HG03045 (cell line): ENCODE measurements at regions not wholly inside any gene's neighbourhood (a gene's known extent, or its start where the extent isn't known, plus 50 kb on each side); places are given as distances from the start of the nearest gene placed in this dataset.

Experiments
- ATAC-seq: cut with Tn5 transposase; IDR thresholded peaks from one replicate; pipeline ENCODE4 v1.9.1; 2021; ENCODE audit warnings: mild to moderate bottlenecking, moderate library complexity; ENCODE audit not compliant: unreplicated experiment

- no peak for ATAC-seq
Measured at GRCh38 chr2:72006188-72006736, 141.4 kb downstream of the CYP26B1 start.

DNA sequence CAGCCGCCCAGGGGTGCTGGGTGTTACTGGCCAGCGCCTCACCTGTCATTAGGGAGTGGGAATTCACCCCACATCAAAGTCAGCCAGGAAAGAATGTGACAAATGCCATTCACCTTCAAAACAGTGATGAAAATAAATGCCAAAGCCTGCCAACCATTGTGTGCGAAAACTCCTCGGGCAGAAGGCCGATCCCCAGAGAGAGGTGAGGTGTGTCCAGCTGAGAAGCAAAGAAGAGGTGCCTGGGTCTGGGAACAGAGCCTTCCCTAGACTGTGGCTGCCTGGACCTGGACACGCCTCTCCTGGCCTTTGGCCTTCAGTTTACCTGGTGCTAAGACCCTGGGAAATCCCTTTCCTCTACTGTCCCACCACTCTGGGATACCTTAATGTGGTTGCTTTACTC lies 142.7 kb downstream of the CYP26B1 start:
- ATAC-seq: no peak

GRCh38 chr2:72004201-72004915 lies 143.3 kb downstream of the CYP26B1 start:
- no peak for ATAC-seq

DNA sequence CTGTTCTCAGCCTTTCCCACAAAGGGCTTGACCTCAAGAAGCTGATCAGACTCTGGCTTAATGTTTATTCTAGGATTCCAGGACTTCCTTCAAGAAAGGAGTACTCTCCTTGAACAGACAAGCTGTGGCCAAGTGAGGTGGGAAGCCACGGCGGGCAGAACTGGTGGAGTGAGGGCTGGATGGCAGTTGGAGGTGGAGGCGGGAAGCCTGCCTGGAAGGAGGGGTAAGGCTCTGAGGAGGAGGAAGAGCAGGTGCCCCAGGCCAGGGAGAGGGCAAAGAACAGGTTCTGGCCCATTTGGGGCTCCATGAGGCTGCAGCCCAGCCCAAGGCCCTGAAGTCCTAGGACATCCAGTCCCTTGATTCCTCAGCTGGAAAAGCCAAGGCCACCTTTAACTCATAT lies 143.9 kb downstream of the CYP26B1 start:
- ATAC-seq: no peak

GRCh38 chr2:72003124-72003523 lies 144.5 kb downstream of the CYP26B1 start:
- no peak for ATAC-seq

GRCh38 chr2:72001937-72002690 lies 145.5 kb downstream of the CYP26B1 start:
- no peak for ATAC-seq

DNA sequence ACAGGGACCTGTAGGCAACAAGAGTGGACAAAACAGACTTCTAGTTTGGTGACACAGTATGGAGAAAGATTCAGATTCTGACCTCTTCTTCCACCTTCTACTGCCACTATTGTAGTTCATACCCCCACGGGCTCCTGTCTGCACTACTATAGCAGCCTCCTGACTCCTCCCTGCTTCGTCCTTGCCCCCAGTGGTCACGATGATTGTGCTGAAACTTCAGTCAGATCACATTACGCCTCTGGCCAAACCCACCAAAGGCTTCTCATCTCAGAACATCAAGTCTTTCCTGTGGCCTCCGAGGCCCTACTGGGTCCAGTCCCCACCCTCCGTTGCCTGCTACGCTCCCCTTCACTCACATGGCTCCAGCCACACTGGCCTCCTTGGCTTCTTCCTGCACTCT lies 147.6 kb downstream of the CYP26B1 start:
- no peak for ATAC-seq

GRCh38 chr2:71999580-71999979 lies 148.1 kb downstream of the CYP26B1 start:
- no peak for ATAC-seq

GRCh38 chr2:71997843-71998242 lies 149.8 kb downstream of the CYP26B1 start:
- ATAC-seq: no peak

DNA sequence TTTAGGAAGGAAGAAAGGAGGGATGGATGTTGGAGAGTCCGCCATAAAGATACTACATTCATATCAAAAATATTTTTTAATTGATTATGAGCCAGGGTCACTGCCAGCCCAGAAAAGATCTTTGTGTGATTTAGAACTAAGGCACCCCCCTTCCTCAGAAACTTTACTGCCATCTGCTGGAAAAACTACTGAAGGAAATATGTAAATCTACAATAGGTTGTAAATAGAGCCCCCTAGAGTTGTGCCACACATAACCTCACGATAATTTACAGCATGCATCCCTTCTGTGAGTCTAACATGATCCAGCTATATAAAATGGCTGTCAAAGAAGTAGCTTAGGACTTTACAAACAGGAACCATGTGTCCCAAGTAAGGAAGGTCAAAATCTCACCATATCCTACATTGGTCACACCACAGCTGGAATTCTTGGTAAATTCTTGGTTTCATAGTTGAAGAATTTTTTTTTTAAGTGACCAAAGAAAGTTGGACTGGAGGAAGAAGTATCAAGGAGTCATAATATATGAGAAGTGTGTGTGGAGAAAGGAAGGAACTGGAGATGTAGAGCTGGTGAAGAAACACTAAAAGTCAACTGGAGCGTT lies 152.5 kb downstream of the CYP26B1 start:
- no peak for ATAC-seq

GRCh38 chr2:71992036-71992435 lies 155.6 kb downstream of the CYP26B1 start:
- ATAC-seq: no peak

DNA sequence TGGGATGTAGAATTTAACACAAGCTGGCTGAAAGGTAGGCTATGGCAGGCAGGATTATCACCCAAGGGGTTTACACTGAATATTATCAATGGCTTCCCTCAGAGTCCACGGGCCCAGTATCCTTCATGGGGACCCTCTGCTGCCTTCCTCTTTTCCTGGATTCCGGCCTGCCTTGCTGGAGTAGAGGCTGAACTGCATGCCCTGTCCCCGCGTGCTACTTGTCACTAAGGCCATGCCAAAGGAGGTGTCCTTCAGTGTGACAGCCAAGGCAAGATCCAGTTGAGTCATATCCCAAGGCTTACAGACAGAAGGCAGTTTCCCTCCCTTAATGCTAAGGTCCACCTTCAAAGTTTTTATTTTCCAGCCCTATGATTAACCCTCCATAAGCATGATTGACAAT lies 156.3 kb downstream of the CYP26B1 start:
- ATAC-seq: no peak

GRCh38 chr2:71990826-71991225 lies 156.8 kb downstream of the CYP26B1 start:
- ATAC-seq: no peak

GRCh38 chr2:71990122-71990521 lies 157.5 kb downstream of the CYP26B1 start:
- no peak for ATAC-seq

DNA sequence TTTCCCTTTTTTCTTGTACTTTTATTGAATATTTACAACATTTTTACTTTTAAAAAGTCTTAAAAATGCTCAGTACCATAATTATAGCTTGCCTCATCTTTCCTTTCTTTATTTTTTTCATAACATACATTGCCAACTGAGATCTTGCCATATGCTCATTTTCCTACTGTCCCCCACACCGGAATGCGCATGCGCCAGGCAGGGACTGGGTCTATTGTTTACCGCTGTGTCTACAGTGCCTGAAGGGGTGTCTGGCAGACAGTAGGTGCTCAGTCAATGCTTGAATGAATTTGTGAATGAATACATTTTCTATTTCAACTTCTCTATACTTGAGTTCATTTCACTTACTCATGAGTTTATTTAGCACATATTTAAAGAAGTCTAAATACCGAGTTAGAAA lies 158.0 kb downstream of the CYP26B1 start:
- no peak for ATAC-seq

DNA sequence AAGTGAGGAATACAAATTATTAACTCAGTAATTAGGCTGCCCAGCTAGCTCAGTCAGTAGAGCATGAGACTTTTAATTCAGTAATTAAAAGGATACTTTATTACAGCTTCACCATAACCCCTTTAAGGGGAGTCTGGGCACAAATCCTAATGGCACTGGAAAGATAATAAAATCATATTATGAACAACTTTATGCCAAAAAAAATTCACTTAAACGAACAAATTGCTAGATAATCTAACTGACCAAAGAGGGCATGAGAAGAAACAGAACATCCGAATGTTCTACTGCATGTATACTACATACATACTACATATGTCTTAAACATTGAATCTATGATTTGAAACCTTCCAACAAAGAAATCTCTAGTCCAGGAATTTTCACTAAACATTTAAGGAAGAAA lies 159.5 kb downstream of the CYP26B1 start:
- ATAC-seq: no peak

DNA sequence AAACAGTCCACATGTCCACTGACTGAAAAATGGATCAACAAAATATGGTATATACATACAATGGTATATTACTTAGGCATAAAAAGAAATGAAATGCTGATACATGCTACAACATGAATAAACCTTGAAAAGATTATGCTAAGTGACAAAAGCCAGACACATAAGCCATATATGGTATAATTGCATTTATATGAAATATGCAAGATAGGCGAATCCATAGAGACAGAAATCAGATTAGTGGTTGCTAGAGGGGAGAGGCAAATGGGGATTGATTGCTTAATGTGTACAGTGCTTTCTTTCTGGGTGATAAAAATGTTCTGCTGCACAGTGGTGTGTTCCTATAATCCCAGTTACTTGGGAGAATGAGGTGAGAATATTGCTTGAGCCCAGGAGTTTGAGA lies 171.0 kb downstream of the CYP26B1 start:
- no peak for ATAC-seq

GRCh38 chr2:71974846-71975245 lies 172.8 kb downstream of the CYP26B1 start:
- no peak for ATAC-seq

DNA sequence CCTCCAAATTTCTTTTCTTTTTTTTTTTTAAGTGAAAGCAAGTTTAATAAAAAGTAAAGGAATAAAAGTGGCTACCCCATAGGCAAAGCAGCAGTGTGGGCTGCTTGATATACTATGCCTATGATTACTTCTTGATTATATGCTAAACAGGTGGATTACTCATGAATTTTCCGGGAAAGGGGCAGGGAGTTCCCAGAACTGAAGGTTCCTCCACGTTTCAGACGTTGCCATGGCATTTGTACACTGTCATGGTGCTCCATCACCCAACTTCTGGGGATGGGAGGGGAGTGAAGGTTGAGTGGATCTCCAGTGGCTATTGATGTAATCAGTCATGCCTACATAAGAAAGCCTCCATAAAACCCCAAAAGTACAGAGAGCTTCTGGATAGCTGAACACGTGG lies 176.2 kb downstream of the CYP26B1 start:
- ATAC-seq: no peak

- ATAC-seq: no peak
Measured at GRCh38 chr2:71965530-71965929, 182.1 kb downstream of the CYP26B1 start.

- ATAC-seq: no peak
Measured at GRCh38 chr2:71962911-71963694, 184.6 kb downstream of the CYP26B1 start.
